PC-9 (cell line): ENCODE measurements at regions not wholly inside any gene's neighbourhood (a gene's known extent, or its start where the extent isn't known, plus 50 kb on each side); places are given as distances from the start of the nearest gene placed in this dataset.
A peak's percentile ranks its signal among the peaks of the same experiment; 100 is the strongest.

Experiments
- BruUV-seq: library from RNA; stranded (reverse); fragments of 400-500 nt; replicated peaks from 2 replicates; lab custom pipeline; 2021; lab: Mats Ljungman, UMichigan
- CTCF ChIA-PET: fragments of 300-600 bp; sonication (Branson Sonifier 250); formaldehyde crosslinking; loops from one replicate; lab custom pipeline; 2022; ENCODE audit warnings: antibody characterized with exemption; lab: Charles Lee
- POLR2A ChIA-PET: fragments of 300-600 bp; sonication (Branson Sonifier 250); formaldehyde crosslinking; loops from one replicate; lab custom pipeline; 2022; ENCODE audit warnings: antibody characterized with exemption; ENCODE audit not compliant: unreplicated experiment; lab: Charles Lee
- DNase-seq, 2 experiments: peaks; one replicate each; pipeline versions ENCODE4 v3.0.0 to v3.0.0-alpha.2; 2015 to 2022; ENCODE audit warnings: mixed read lengths in 1 of 2
- H2AFZ ChIP-seq: fragments of 200-600 bp; sonication (generic); 2 replicates; pipeline ENCODE4 v1.8.1; 2017; ENCODE audit warnings: antibody characterized with exemption
- H3F3A ChIP-seq: fragments of 200-600 bp; sonication (generic); 2 replicates; pipeline ENCODE4 v1.8.1; 2017; ENCODE audit warnings: antibody characterized with exemption, mild to moderate bottlenecking, low read depth; ENCODE audit not compliant: insufficient read depth
- H3K27ac ChIP-seq: fragments of 200-600 bp; sonication (generic); 2 replicates; pipeline ENCODE4 v1.6.1; 2016; ENCODE audit warnings: mixed run types
- H3K27me3 ChIP-seq: fragments of 200-600 bp; sonication (generic); 2 replicates; pipeline ENCODE4 v1.6.1; 2016; ENCODE audit warnings: low read depth, mixed run types; ENCODE audit not compliant: insufficient read depth
- H3K36me3 ChIP-seq: fragments of 200-600 bp; sonication (generic); 2 replicates; pipeline ENCODE4 v1.6.1; 2016; ENCODE audit warnings: low read depth, mixed run types
- H3K4me1 ChIP-seq: fragments of 200-600 bp; sonication (generic); replicated peaks from 2 replicates; pipeline ENCODE4 v1.6.1; 2016; ENCODE audit warnings: mixed run types; ENCODE audit not compliant: insufficient read depth
- H3K4me2 ChIP-seq: fragments of 200-600 bp; sonication (generic); 2 replicates; pipeline ENCODE4 v1.6.1; 2017; ENCODE audit warnings: mixed run types
- H3K4me3 ChIP-seq: fragments of 200-600 bp; sonication (generic); 2 replicates; pipeline ENCODE4 v1.6.1; 2016; ENCODE audit warnings: mixed run types
- H3K79me2 ChIP-seq: fragments of 200-600 bp; sonication (generic); 2 replicates; pipeline ENCODE4 v1.6.1; 2017; ENCODE audit warnings: low read depth, mixed run types
- H3K9me2 ChIP-seq: fragments of 200-600 bp; sonication (generic); 2 replicates; pipeline ENCODE4 v1.8.1; 2017; ENCODE audit warnings: mild to moderate bottlenecking; ENCODE audit not compliant: insufficient read depth
- H3K9me3 ChIP-seq: fragments of 200-600 bp; sonication (generic); 2 replicates; pipeline ENCODE4 v1.8.1; 2016; ENCODE audit warnings: low read depth; ENCODE audit not compliant: insufficient read depth
- H4K20me1 ChIP-seq: fragments of 200-600 bp; sonication (generic); 2 replicates; pipeline ENCODE4 v1.8.1; 2017; ENCODE audit not compliant: insufficient read depth
- EZH2 ChIP-seq: fragments of 200-600 bp; sonication (generic); IDR thresholded peaks from 2 replicates; pipeline ENCODE4 v1.8.0; 2017; ENCODE audit warnings: antibody characterized with exemption, low read depth
- intact Hi-C: fragments of 100-400 bp; cut with micrococcal nuclease; formaldehyde crosslinking; loops from one replicate; pipeline ENCODE4 v1.10.0; 2022; ENCODE audit not compliant: unreplicated experiment
- TF ChIP-seq, protein P1 (sequence below): fragments of 200-600 bp; sonication (generic); conservative IDR thresholded peaks from 2 replicates; pipeline ENCODE4 v1.6.1; 2017; ENCODE audit warnings: mixed run types, antibody characterized with exemption, mild to moderate bottlenecking, moderate library complexity

DNA sequence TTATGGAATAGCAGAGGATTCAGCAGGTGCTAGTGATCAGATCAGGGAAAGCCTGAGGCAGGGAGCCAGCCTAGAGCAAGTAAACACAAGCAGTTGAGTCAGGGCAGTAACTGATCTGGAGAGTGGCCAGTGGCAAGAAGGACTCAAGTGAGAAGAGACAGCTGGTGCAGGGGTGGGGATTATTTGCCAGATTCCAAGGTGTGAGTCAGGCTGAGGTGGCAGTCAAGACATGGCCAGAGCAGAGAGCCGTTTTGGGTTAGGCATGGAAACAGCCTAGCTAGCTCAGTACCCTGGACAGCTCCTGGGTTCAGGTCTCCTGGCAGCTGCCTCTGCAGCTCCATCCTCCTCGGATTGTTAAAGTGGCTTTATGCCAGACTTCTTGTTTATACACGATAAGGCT, 281.9 kb upstream of the ONECUT1 start:
- ChIA-PET CTCF (no interaction called here), POLR2A (no interaction called here)
- no peaks in the 10 kb centered on the region for H3K9me2 ChIP-seq
- no peaks in the 10 kb centered on the region for H3F3A ChIP-seq
- TF ChIP-seq, protein P1, sequence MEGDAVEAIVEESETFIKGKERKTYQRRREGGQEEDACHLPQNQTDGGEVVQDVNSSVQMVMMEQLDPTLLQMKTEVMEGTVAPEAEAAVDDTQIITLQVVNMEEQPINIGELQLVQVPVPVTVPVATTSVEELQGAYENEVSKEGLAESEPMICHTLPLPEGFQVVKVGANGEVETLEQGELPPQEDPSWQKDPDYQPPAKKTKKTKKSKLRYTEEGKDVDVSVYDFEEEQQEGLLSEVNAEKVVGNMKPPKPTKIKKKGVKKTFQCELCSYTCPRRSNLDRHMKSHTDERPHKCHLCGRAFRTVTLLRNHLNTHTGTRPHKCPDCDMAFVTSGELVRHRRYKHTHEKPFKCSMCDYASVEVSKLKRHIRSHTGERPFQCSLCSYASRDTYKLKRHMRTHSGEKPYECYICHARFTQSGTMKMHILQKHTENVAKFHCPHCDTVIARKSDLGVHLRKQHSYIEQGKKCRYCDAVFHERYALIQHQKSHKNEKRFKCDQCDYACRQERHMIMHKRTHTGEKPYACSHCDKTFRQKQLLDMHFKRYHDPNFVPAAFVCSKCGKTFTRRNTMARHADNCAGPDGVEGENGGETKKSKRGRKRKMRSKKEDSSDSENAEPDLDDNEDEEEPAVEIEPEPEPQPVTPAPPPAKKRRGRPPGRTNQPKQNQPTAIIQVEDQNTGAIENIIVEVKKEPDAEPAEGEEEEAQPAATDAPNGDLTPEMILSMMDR = no peak
- no peak for TF ChIP-seq EZH2
- DNase-seq = peak; percentile 75 to 81
- H3K4me2 ChIP-seq = no peak overlapping the region
- intact Hi-C loops = no loop called here
- H3K27ac ChIP-seq = no peak overlapping the region
- H3K9me3 ChIP-seq = no peaks in the 10 kb centered on the region
- no peaks in the 10 kb centered on the region for H3K79me2 ChIP-seq
- no peaks in the 10 kb centered on the region for H3K4me1 ChIP-seq
- no peaks in the 10 kb centered on the region for H3K36me3 ChIP-seq
- no peaks in the 10 kb centered on the region for H3K27me3 ChIP-seq
- H3K4me3 ChIP-seq = no peak overlapping the region
- H4K20me1 ChIP-seq = no peaks in the 10 kb centered on the region
- no peak overlapping the region for H2AFZ ChIP-seq
- BruUV-seq = no TSS peak

DNA sequence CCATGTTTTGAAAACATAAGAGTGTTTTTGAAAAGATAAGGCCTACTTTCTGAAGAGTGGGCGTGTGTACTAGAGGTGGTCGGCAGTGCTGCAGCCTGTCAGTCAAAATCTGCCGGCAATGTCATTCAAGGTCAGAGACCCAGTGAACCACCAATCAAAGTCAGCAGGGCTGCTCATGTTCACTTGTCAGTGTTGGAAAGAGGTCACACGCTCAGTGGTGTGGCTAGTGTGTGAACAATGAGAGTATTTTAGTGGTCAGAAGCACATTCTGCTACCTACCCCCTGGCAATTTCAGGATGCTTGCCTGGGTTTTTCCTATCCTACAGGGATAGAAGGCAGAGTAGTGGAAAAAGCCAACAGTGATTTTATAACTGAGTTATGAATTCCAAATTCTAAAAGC, 278.5 kb upstream of the ONECUT1 start:
- Histone ChIP-seq H3K9me3 (no peaks in the 10 kb centered on the region), H3K79me2 (no peaks in the 10 kb centered on the region), H4K20me1 (no peaks in the 10 kb centered on the region), H3K4me3 (no peak overlapping the region), H3K36me3 (no peaks in the 10 kb centered on the region), H2AFZ (no peak overlapping the region), H3F3A (no peaks in the 10 kb centered on the region), H3K27ac (no peak overlapping the region), H3K4me2 (no peak overlapping the region), H3K4me1 (no peaks in the 10 kb centered on the region), H3K9me2 (no peaks in the 10 kb centered on the region), H3K27me3 (no peaks in the 10 kb centered on the region)
- intact Hi-C loops = no loop called here
- BruUV-seq = no TSS peak
- no peak for TF ChIP-seq EZH2
- TF ChIP-seq, protein P1 = no peak
- CTCF ChIA-PET = no interaction called here
- POLR2A ChIA-PET = no interaction called here
- no peak for DNase-seq

DNA sequence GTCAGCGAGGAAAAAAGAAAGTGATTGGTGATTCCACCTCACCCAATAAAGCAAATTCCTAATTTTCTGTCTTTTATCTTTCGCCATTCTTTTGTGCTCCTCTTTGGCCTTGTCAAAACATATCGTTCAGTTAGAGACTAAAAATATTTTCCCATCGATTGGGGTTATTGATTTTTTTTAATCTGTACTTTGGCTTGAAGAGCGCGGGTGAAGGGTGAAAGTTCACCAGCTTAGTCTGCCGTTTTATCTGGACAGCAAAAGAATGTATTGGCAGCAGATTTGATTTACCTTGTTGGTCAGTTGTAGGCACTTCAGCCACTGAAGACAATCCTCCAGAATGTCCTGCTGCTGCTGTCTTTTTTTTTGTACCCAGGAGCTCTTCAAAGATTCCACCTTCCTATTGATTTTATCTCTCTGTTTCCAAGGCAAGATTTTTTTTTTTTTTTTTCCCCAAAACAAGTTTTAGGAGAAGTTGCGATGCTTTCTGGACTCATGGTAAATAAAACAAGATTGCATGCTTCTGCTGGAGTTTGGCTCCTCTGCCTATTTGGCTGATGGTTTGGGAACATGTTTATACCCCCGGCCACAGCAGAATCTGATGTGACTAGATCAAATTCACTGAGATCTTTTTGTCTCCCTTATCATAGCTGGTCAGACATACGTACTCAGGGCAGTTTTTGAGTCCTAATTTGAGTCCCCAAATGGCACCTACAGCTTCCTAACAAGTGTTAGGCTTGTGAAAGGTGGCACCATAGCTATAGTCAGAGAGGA, 269.3 kb upstream of the ONECUT1 start:
- no peak for DNase-seq
- intact Hi-C loops = no loop called here
- Histone ChIP-seq H3K4me1 (no peaks in the 10 kb centered on the region), H2AFZ (no peak overlapping the region), H3K79me2 (no peaks in the 10 kb centered on the region), H3K27me3 (no peaks in the 10 kb centered on the region), H3K36me3 (no peaks in the 10 kb centered on the region), H3K27ac (no peak overlapping the region), H3K9me3 (no peaks in the 10 kb centered on the region), H3F3A (no peaks in the 10 kb centered on the region), H3K4me3 (no peak overlapping the region), H3K9me2 (no peaks in the 10 kb centered on the region), H3K4me2 (no peak overlapping the region), H4K20me1 (no peaks in the 10 kb centered on the region)
- BruUV-seq = no TSS peak
- no peak for TF ChIP-seq EZH2
- TF ChIP-seq, protein P1 = no peak
- POLR2A ChIA-PET = no interaction called here
- CTCF ChIA-PET = no interaction called here
